Keratinocyte (primary cell): ENCODE measurements at regions not wholly inside any gene's neighbourhood (a gene's known extent, or its start where the extent isn't known, plus 50 kb on each side); places are given as distances from the start of the nearest gene placed in this dataset.

Experiments
- DNase-seq: peaks from one replicate; pipeline ENCODE4 v3.0.0-alpha.2; 2011; ENCODE audit warnings: low read depth, missing footprints, low spot score
- FAIRE-seq: peaks from 2 replicates; lab custom pipeline; 2011; peaks lifted over from hg19 to GRCh38; lab: Jason Lieb, UNC
- H2AFZ ChIP-seq: 2 replicates; pipeline ENCODE4 v1.6.0; 2012; ENCODE audit warnings: low read length, control low read depth, inconsistent platforms; ENCODE audit not compliant: control insufficient read depth
- H3K27ac ChIP-seq: 2 replicates; pipeline ENCODE4 v1.5.1; 2011; ENCODE audit warnings: low read length; ENCODE audit not compliant: control insufficient read depth, insufficient read depth
- H3K27me3 ChIP-seq: 3 replicates; pipeline ENCODE4 v1.6.0; 2011; ENCODE audit warnings: low read length; ENCODE audit not compliant: control insufficient read depth, insufficient read depth; ENCODE audit errors: extremely low read depth
- H3K36me3 ChIP-seq, 2 experiments: 2 replicates in 1 of 2; 3 replicates in 1 of 2; pipeline ENCODE4 v1.5.1; 2011; ENCODE audit warnings: low read length in 2 of 2, mild to moderate bottlenecking in 1 of 2; ENCODE audit not compliant: control insufficient read depth in 2 of 2, insufficient read depth in 2 of 2; ENCODE audit errors: extremely low read depth in 1 of 2
- H3K4me1 ChIP-seq: 3 replicates; pipeline ENCODE4 v1.5.1; 2011; ENCODE audit warnings: low read length; ENCODE audit not compliant: control insufficient read depth, insufficient read depth; ENCODE audit errors: extremely low read depth
- H3K4me2 ChIP-seq: 3 replicates; pipeline ENCODE4 v1.6.0; 2011; ENCODE audit warnings: low read depth, low read length; ENCODE audit not compliant: control insufficient read depth, insufficient read depth; ENCODE audit errors: extremely low read depth
- H3K4me3 ChIP-seq, 3 experiments: fragments of 200-600 bp in 1 of 3; sonication (generic) in 1 of 3; 2 replicates in 2 of 3; 3 replicates in 1 of 3; pipeline ENCODE4 v1.5.1; 2011 to 2016; ENCODE audit warnings: low read length in 3 of 3, mild to moderate bottlenecking in 3 of 3, control low read depth in 2 of 3, inconsistent platforms in 1 of 3, low read depth in 1 of 3, mixed read lengths in 1 of 3, mixed run types in 1 of 3, moderate library complexity in 1 of 3; ENCODE audit not compliant: control insufficient read depth in 2 of 3, insufficient read depth in 2 of 3; ENCODE audit errors: extremely low read depth in 1 of 3
- H3K79me2 ChIP-seq: 2 replicates; pipeline ENCODE4 v1.6.0; 2012; ENCODE audit warnings: low read length; ENCODE audit not compliant: control insufficient read depth, insufficient read depth
- H3K9ac ChIP-seq: 3 replicates; pipeline ENCODE4 v1.6.0; 2011; ENCODE audit warnings: low read length; ENCODE audit not compliant: control insufficient read depth, insufficient read depth; ENCODE audit errors: extremely low read depth
- H3K9me1 ChIP-seq: 3 replicates; pipeline ENCODE4 v1.6.0; 2011; ENCODE audit warnings: low read length; ENCODE audit not compliant: control insufficient read depth, insufficient read depth; ENCODE audit errors: extremely low read depth
- H3K9me3 ChIP-seq: 2 replicates; pipeline ENCODE4 v1.5.1; 2012; ENCODE audit warnings: low read depth, low read length; ENCODE audit not compliant: control insufficient read depth
- H4K20me1 ChIP-seq: 3 replicates; pipeline ENCODE4 v1.6.0; 2011; ENCODE audit warnings: low read length; ENCODE audit not compliant: control insufficient read depth, insufficient read depth; ENCODE audit errors: extremely low read depth
- CTCF ChIP-seq, 3 experiments: IDR thresholded peaks in 1 of 3; conservative IDR thresholded peaks in 1 of 3; optimal IDR thresholded peaks in 1 of 3; 2 replicates in 2 of 3; 3 replicates in 1 of 3; pipeline versions ENCODE3 to v1.5.1; 2011; ENCODE audit warnings: low read length in 3 of 3, mild to moderate bottlenecking in 3 of 3, moderate library complexity in 2 of 3, control low read depth in 1 of 3, inconsistent platforms in 1 of 3; ENCODE audit not compliant: insufficient read depth in 2 of 3; ENCODE audit errors: extremely low read depth in 1 of 3
- EZH2 ChIP-seq: IDR thresholded peaks from one replicate; pipeline ENCODE4 v1.6.1; 2012; ENCODE audit warnings: inconsistent platforms, mild to moderate bottlenecking, low read length, moderate library complexity
- dilution Hi-C: fragments of 300-500 bp; cut with MboI; formaldehyde crosslinking; loops from one replicate; pipeline ENCODE4 v1.7.0; 2020; ENCODE audit warnings: low sequenced_read_pairs; ENCODE audit not compliant: extremely low pct_ligation_motif_present

GRCh38 chr3:27574438-27574795 lies 90.2 kb upstream of the SLC4A7 start:
- Histone ChIP-seq H3K4me2 (no peak overlapping the region), H3K4me1 (peaks cover 4% of the 10 kb centered on the region), H3K27me3 (no peaks in the 10 kb centered on the region), H3K9ac (no peak overlapping the region), H2AFZ (no peak overlapping the region), H3K4me3 (no peak overlapping the region), H3K9me3 (no peaks in the 10 kb centered on the region), H4K20me1 (no peaks in the 10 kb centered on the region), H3K79me2 (no peaks in the 10 kb centered on the region), H3K9me1 (no peaks in the 10 kb centered on the region), H3K27ac (no peak overlapping the region), H3K36me3 (no peaks in the 10 kb centered on the region)
- DNase-seq (no peak), FAIRE-seq (no peak)
- TF ChIP-seq EZH2 (no peak), CTCF (optimal IDR thresholded peaks at IDR 0.05 in 1 of 3, IDR thresholded peaks at IDR 0.05 in 1 of 3, conservative IDR thresholded peaks at IDR 0.05 in 1 of 3; ENCODE audit: extremely low read depth in 1 of 3, insufficient read depth in 2 of 3, low read length in 3 of 3) (no peak)
- dilution Hi-C loops, result no loop called here

GRCh38 chr3:27573780-27574437 lies 89.7 kb upstream of the SLC4A7 start:
- Histone ChIP-seq H3K9me3 (no peaks in the 10 kb centered on the region), H3K4me3 (no peak overlapping the region), H3K27me3 (no peaks in the 10 kb centered on the region), H3K9me1 (no peaks in the 10 kb centered on the region), H2AFZ (no peak overlapping the region), H3K4me2 (no peak overlapping the region), H3K79me2 (no peaks in the 10 kb centered on the region), H4K20me1 (no peaks in the 10 kb centered on the region), H3K36me3 (no peaks in the 10 kb centered on the region), H3K4me1 (peaks cover 4% of the 10 kb centered on the region), H3K27ac (no peak overlapping the region), H3K9ac (no peak overlapping the region)
- no peak for DNase-seq
- FAIRE-seq, result no peak
- TF ChIP-seq EZH2, result no peak
- TF ChIP-seq CTCF (optimal IDR thresholded peaks at IDR 0.05 in 1 of 3, IDR thresholded peaks at IDR 0.05 in 1 of 3, conservative IDR thresholded peaks at IDR 0.05 in 1 of 3; ENCODE audit: extremely low read depth in 1 of 3, insufficient read depth in 2 of 3, low read length in 3 of 3), result no peak
- dilution Hi-C loops, result no loop called here
